SK-N-SH treated with all-trans-retinoic acid at 6 μM for 48 hours (cell line): ENCODE measurements at regions not wholly inside any gene's neighbourhood (a gene's known extent, or its start where the extent isn't known, plus 50 kb on each side); places are given as distances from the start of the nearest gene placed in this dataset.

Source experiments
- ATAC-seq: fragments of 200-7000 bp; cut with Tn5 transposase; 3 replicates; pipeline ENCODE4 v1.9.1; 2020; ENCODE audit warnings: mild to moderate bottlenecking, moderate library complexity
- ARNTL ChIP-seq: fragments of 450-650 bp; formaldehyde crosslinking; IDR thresholded peaks from 2 replicates; pipeline ENCODE4 v1.5.0; 2020; ENCODE audit warnings: low read depth, mild to moderate bottlenecking, moderate library complexity, borderline replicate concordance
- BACH2 ChIP-seq: fragments of 250-450 bp; sonication (Bioruptor Pico); IDR thresholded peaks from 2 replicates; pipeline ENCODE4 v1.9.0; 2021; ENCODE audit warnings: mild to moderate bottlenecking, borderline replicate concordance
- ESRRG ChIP-seq: fragments of 250-450 bp; sonication (Bioruptor Pico); IDR thresholded peaks from 2 replicates; pipeline ENCODE4 v1.6.1; 2021; ENCODE audit warnings: mild to moderate bottlenecking
- GLIS3 ChIP-seq: fragments of 250-450 bp; sonication (Bioruptor Pico); IDR thresholded peaks from 2 replicates; pipeline ENCODE4 v1.5.0; 2020; ENCODE audit warnings: mild to moderate bottlenecking, moderate library complexity
- ISL1 ChIP-seq: fragments of 250-450 bp; sonication (Bioruptor Pico); IDR thresholded peaks from 2 replicates; pipeline ENCODE4 v2.1.2; 2022; ENCODE audit warnings: mild to moderate bottlenecking, moderate library complexity
- PPARA ChIP-seq: fragments of 250-450 bp; sonication (Bioruptor Pico); IDR thresholded peaks from 2 replicates; pipeline ENCODE4 v1.5.0; 2020; ENCODE audit warnings: mild to moderate bottlenecking, borderline replicate concordance
- SNAI2 ChIP-seq: fragments of 250-450 bp; sonication (Bioruptor Pico); IDR thresholded peaks from 2 replicates; pipeline ENCODE4 v1.5.0; 2020; ENCODE audit warnings: mild to moderate bottlenecking, moderate library complexity
- TOX ChIP-seq: fragments of 250-450 bp; sonication (Bioruptor Pico); IDR thresholded peaks from 2 replicates; pipeline ENCODE4 v1.8.0; 2021; ENCODE audit warnings: mild to moderate bottlenecking, moderate library complexity, borderline replicate concordance
- TSHZ2 ChIP-seq: fragments of 250-450 bp; sonication (Bioruptor Pico); IDR thresholded peaks from 2 replicates; pipeline ENCODE4 v1.5.0; 2020; ENCODE audit warnings: mild to moderate bottlenecking, moderate library complexity
- ZC3H10 ChIP-seq: fragments of 250-450 bp; sonication (Bioruptor Pico); IDR thresholded peaks from 2 replicates; pipeline ENCODE4 v1.5.1; 2021; ENCODE audit warnings: mild to moderate bottlenecking, moderate library complexity
- ZFP3 ChIP-seq: fragments of 250-450 bp; sonication (Bioruptor Pico); IDR thresholded peaks from 2 replicates; pipeline ENCODE4 v1.5.0; 2020; ENCODE audit warnings: mild to moderate bottlenecking, moderate library complexity
- ZFP30 ChIP-seq: fragments of 450-650 bp; formaldehyde crosslinking; IDR thresholded peaks from 2 replicates; pipeline ENCODE4 v1.5.0; 2022; ENCODE audit warnings: mild to moderate bottlenecking, moderate library complexity
- ZNF565 ChIP-seq: fragments of 450-650 bp; formaldehyde crosslinking; conservative IDR thresholded peaks from 2 replicates; pipeline ENCODE4 v1.5.0; 2020; ENCODE audit warnings: low read depth, mild to moderate bottlenecking, moderate library complexity
- ZNF70 ChIP-seq: fragments of 450-650 bp; formaldehyde crosslinking; IDR thresholded peaks from 2 replicates; pipeline ENCODE4 v1.5.0; 2020; ENCODE audit warnings: mild to moderate bottlenecking, moderate library complexity
- TF ChIP-seq, protein P1 (sequence below): fragments of 250-450 bp; sonication (Bioruptor Pico); IDR thresholded peaks from 2 replicates; pipeline ENCODE4 v1.8.0; 2020; ENCODE audit warnings: mild to moderate bottlenecking, moderate library complexity, borderline replicate concordance

GRCh38 chr9:85884256-85884655 lies 56.7 kb upstream of the NAA35 start:
- no peak for ATAC-seq
- TF ChIP-seq ARNTL (CRISPR knock-in tag): no peak
- TF ChIP-seq ZC3H10 (CRISPR knock-in tag): no peak
- no peak for TF ChIP-seq PPARA
- no peak for TF ChIP-seq GLIS3
- TF ChIP-seq SNAI2 (CRISPR knock-in tag): no peak
- no peak for TF ChIP-seq TSHZ2 (CRISPR knock-in tag)
- TF ChIP-seq ISL1: no peak
- no peak for TF ChIP-seq BACH2 (CRISPR knock-in tag)
- TF ChIP-seq ZNF565 (CRISPR knock-in tag): no peak
- no peak for TF ChIP-seq ZFP30 (CRISPR knock-in tag)

GRCh38 chr9:85890962-85891361 lies 50.0 kb upstream of the NAA35 start:
- no peak for ATAC-seq
- no peak for TF ChIP-seq ESRRG
- TF ChIP-seq ZFP3: no peak
- TF ChIP-seq ZNF70: no peak
- no peak for TF ChIP-seq TOX (CRISPR knock-in tag)
- TF ChIP-seq ZNF565 (CRISPR knock-in tag): no peak
- TF ChIP-seq, protein P1, sequence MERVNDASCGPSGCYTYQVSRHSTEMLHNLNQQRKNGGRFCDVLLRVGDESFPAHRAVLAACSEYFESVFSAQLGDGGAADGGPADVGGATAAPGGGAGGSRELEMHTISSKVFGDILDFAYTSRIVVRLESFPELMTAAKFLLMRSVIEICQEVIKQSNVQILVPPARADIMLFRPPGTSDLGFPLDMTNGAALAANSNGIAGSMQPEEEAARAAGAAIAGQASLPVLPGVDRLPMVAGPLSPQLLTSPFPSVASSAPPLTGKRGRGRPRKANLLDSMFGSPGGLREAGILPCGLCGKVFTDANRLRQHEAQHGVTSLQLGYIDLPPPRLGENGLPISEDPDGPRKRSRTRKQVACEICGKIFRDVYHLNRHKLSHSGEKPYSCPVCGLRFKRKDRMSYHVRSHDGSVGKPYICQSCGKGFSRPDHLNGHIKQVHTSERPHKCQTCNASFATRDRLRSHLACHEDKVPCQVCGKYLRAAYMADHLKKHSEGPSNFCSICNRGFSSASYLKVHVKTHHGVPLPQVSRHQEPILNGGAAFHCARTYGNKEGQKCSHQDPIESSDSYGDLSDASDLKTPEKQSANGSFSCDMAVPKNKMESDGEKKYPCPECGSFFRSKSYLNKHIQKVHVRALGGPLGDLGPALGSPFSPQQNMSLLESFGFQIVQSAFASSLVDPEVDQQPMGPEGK (CRISPR knock-in tag): no peak
